GM18499 (cell line): ENCODE measurements at regions not wholly inside any gene's neighbourhood (a gene's known extent, or its start where the extent isn't known, plus 50 kb on each side); places are given as distances from the start of the nearest gene placed in this dataset.

ENCODE experiments used
- ATAC-seq: cut with Tn5 transposase; IDR thresholded peaks from one replicate; pipeline ENCODE4 v1.9.1; 2021; ENCODE audit warnings: moderate number of reproducible peaks; ENCODE audit not compliant: insufficient read depth, unreplicated experiment

DNA sequence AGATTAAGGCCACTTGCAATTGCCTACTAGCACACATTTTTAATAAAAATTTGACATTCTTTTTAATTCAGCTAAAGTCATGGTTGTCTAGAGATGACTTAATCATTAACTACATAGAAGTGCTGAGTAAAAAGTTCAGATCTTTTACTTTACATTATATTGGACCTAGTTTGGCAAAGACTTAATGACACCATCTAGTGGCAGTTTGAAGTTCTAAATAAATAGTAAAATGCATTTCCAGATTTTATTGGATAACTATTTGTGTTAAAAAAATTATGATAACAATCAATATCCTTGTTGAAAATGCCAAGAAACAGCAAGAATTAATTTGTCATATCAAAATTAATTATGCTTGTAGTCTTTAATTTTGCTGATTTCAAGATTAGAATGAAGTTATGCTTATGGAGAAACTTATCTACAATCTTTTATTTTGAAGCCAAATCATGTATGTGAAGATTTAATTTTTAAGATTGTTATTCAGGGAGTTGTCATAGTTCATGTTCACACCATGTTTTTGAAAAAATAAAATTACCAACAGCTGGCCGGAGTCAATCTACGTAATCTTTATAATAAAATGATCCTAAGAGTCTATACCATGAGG lies 69.6 kb upstream of the PJA2 start:
- no peak for ATAC-seq

DNA sequence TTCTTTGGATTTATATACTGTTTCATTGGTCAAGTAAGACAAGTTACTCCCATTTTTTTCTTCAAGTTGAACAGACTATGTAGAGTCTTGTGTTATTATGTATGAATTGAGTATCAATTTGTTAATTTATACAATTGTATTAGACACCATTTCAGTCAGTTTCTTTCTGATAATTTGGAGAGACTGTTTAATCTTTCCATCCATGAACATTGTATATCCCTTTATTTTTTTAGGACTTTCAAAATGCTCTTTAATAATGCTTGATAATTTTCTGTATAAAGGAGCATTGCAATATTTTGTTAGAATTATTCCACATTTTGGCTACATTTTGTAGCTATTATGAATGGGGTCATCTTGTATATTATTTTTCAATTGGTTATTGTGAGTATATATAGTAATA lies 69.1 kb upstream of the PJA2 start:
- no peak for ATAC-seq

DNA sequence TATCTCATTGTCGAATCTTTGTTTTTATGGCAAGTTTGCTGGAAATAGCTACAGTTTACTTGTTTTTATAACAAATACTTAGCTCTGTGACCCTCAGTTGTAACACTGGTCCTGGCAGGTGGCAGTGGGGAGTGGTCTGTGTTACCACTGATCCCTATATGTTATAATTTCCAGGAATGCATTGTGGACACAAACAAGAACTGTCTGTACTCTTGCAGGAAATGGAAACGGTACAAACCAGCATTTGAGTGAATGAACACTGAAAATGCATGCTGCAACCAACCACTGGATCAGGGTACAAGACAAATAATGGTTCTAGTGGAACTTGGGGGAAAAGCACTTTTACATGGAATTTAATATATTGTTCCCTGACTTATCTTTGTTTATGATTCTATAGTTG lies 66.5 kb upstream of the PJA2 start:
- ATAC-seq, result no peak

DNA sequence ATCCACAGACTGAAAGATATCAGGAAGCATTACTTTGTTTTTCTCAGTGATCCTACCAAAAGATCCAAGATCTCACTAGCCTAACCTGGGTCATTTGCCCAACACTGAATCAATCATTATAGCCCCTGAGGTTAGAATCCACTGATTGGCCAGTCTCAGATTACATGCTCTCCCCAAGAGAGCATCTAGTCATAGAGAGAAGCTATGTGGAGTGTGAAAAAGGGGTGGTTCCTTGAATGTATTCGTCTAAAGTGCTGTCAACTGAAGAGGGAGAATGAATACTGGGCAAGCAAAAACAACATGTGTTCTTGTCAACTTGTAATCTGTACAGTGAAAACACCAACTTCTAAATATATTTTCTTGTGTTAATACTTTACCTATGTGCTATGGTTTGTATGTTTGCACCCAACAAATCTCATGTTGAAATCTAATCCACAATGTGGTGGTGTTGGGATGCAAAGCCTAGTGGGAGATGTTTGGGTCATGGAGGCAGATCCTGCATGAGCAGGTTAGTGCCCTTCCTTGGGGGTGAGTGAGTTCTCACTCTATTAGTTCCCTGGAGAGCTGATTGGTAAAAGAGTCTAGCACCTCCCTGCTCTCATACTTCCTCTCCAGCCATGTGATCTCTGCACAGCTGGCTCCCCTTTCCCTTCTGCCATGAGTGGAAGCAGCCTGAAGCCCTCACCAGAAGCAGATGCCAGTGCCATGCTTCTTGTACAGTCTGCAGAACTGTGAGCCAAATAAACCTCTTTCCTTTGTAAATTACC lies 60.3 kb upstream of the PJA2 start:
- no peak for ATAC-seq

DNA sequence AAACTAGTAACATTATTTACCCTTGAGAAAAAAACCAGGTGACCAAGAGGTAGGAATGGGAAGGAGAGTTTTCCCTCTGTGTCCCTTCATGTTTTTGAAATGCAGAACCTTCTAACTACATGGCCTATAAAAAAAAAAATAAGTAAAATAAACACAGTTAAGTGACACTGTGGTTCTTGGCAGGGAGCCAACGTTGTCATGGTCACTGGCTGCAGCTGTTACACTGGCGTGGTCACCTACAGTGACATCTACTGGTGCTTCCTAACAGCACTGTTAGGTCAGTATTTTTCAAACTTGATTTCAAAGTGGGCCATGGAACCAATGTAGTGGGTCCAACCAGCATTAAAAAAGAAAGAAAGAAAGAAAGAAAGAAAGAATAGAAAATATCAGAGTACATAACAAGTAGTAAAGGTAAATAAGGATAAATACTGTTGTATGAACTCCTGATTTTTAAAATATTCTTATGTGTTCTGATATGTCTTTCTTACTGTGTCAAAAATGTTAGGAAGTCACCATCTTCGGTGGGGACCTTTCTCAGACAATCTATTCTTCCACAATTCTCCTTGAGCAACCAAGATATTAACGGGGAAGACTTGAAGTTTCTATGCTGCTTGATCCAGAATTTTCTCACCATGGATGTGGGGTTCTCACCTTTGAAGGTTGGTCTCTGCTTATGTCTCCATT lies 59.1 kb upstream of the PJA2 start:
- peak; percentile 94 for ATAC-seq

DNA sequence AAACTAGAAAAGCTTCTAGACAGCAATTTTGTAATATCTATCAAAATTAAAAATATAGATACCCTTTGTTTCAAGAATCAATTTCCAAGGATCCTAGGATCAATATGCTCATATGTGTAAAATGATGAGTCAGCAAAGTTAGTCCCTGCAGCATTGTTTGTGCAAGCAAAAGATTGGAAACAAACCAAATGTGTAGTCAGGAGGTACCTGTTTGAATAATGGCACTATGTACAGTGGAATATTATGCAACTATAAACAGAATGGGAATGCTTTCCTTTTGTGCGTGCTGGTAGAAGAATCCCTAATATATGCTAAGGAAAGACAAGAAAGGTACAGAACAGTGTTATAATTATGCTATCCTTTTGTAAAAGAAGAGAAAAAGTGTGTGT lies 58.5 kb upstream of the PJA2 start:
- ATAC-seq, result no peak

DNA sequence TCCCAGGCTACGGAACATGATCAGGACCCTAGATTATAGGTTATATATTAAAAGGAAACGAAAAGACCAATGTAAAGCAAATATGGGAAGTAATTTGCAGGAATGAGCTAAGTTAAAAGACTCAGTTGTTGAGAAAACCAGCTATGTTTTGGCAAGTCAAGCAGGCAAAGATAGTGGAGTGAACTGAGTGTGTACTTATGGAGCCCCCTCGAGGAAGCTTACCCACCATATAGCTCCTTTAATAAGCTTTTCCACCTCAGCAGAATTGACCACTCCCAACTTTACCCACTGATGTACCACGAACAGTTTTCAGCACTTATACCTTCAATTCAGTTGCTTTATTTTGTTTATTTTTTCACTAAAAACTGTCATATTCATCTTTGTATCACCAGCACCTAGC lies 57.3 kb upstream of the PJA2 start:
- no peak for ATAC-seq
